Muscle of leg (tissue), 3 donors: ENCODE measurements at regions not wholly inside any gene's neighbourhood (a gene's known extent, or its start where the extent isn't known, plus 50 kb on each side); places are given as distances from the start of the nearest gene placed in this dataset.

ENCODE experiments used
- DNase-seq: peaks from one replicate; pipeline ENCODE4 v3.0.0; 2013
- H3K27ac ChIP-seq: one replicate; pipeline ENCODE4 v1.5.1; 2013; ENCODE audit warnings: mild to moderate bottlenecking, low read length, control low read depth
- H3K27me3 ChIP-seq: one replicate; pipeline ENCODE4 v1.6.1; 2013; ENCODE audit warnings: low read length; ENCODE audit not compliant: control insufficient read depth, insufficient read depth
- H3K36me3 ChIP-seq: one replicate; pipeline ENCODE4 v1.6.1; 2013; ENCODE audit warnings: low read length; ENCODE audit not compliant: control insufficient read depth, insufficient read depth
- H3K4me1 ChIP-seq: one replicate; pipeline ENCODE4 v1.6.1; 2013; ENCODE audit warnings: low read length; ENCODE audit not compliant: control insufficient read depth, insufficient read depth
- H3K4me3 ChIP-seq: one replicate; pipeline ENCODE4 v1.5.1; 2013; ENCODE audit warnings: low read length, control low read depth
- H3K9me3 ChIP-seq: replicated peaks from 2 replicates; pipeline ENCODE4 v1.6.1; 2013; ENCODE audit warnings: low read depth, low read length; ENCODE audit not compliant: control insufficient read depth
- WGBS: methylation state at CpG from one replicate; pipeline ENCODE4 v1.1.5; 2013; ENCODE audit warnings: missing lambda C conversion rate; ENCODE audit not compliant: insufficient coverage; 5-methylcytosine and 5-hydroxymethylcytosine counted together

DNA sequence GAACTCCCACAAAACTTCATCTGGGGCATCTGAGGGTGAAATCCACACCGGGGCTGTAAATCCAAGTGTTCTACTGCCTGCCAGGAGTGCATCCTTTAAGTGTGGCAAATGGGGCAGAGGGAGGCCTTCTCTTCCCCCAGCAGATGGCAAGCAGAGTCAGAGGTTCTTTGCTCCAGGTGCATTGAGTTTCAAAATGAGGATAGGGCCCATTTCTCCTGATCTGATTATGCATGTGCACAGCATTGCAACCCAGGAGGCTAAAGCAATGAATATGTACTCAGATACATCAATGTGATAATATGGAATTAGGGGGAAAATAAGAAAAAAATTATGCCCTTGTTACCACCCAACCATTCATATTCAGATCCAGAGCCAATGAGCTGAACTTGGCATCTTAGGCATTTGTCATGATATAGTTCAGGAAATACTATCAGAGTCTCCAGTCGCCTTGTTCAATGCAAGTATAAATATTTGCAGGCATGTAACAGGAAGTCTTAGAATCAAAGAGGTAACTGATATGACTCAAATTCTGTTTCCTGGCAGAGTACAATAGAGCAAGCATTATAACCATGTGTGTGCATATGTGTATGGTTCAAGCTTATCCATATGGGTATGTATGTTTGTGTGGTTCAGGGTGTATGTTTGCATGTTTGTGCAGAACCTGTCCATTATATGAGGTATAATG lies 473.8 kb upstream of the PKN2 start:
- Histone ChIP-seq H3K4me3 (no peak overlapping the region), H3K36me3 (no peaks in the 10 kb centered on the region), H3K4me1 (no peaks in the 10 kb centered on the region), H3K9me3 (no peaks in the 10 kb centered on the region), H3K27me3 (no peaks in the 10 kb centered on the region), H3K27ac (no peak overlapping the region)
- WGBS = 40% methylated on average over 1 of the region's 2 CpGs
- no peak for DNase-seq

DNA sequence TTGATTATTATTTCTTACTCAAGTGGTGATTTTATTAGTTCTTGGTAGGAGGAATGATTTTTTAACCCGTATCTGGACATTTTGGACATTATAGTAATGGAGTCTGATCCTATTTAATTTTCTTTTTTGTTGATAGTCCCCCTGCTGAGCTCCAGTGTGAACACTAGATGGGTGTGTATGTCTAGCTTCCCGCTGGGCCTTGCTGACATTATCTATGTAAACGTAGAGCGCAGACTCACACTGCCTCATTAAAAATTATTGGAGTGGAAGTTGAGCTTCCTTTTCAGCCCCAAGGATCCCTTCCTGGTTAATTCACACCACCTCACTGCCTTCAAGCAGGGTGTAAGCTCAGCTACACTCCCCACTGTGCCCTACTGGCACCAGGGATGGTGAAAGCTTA lies 467.6 kb upstream of the PKN2 start:
- Histone ChIP-seq H3K4me1 (no peaks in the 10 kb centered on the region), H3K9me3 (no peaks in the 10 kb centered on the region), H3K27me3 (no peaks in the 10 kb centered on the region), H3K36me3 (no peaks in the 10 kb centered on the region), H3K27ac (no peak overlapping the region), H3K4me3 (no peak overlapping the region)
- DNase-seq = no peak
- 60% methylated on average over 1 of the region's 4 CpGs for WGBS

DNA sequence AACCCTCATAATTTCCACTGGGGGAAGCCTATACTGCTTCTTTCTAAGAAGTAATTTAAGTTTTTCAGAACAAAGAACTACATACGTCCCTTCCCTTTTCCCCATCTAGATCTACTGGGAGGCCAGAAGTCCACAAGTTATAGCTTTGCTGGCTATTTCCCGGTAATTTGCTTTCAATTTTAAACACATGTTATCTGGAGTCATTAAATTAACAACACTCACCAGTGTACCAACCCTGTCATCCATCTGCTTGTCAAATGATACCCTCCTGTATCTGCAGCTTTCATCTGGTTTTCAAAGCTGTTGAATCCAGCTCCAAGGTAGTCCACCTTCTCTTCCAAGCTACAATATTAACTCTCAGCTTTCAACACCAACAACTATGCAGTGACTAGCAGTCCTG lies 466.7 kb upstream of the PKN2 start:
- no peaks in the 10 kb centered on the region for H3K9me3 ChIP-seq
- no peak overlapping the region for H3K27ac ChIP-seq
- no peak overlapping the region for H3K4me3 ChIP-seq
- H3K36me3 ChIP-seq = no peaks in the 10 kb centered on the region
- H3K4me1 ChIP-seq = no peaks in the 10 kb centered on the region
- WGBS = 50% methylated on average over 1 of the region's 2 CpGs
- no peak for DNase-seq
- no peaks in the 10 kb centered on the region for H3K27me3 ChIP-seq

DNA sequence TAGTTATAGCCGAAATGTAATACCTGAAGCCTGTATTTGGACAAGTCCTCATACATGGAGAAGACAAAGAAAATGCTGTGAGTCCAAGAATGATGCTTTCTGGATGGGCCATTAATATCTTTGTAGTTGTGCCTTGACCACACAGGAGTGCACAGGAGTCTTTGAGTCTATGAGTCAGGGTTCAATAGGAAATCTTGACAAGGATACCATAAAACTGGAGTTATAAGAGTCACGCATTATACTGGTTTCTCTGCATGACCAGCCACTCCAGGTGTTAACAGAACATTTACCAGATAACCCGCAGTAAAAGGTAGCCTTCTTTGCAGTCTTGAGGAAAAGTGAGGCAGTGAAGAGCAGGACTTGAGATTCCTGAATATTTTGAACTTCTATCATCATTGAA lies 464.6 kb upstream of the PKN2 start:
- DNase-seq = no peak
- no peaks in the 10 kb centered on the region for H3K36me3 ChIP-seq
- H3K27me3 ChIP-seq = no peaks in the 10 kb centered on the region
- no CpG with 5 or more reads among the region's 3 CpGs for WGBS
- H3K9me3 ChIP-seq = no peaks in the 10 kb centered on the region
- H3K27ac ChIP-seq = no peak overlapping the region
- no peaks in the 10 kb centered on the region for H3K4me1 ChIP-seq
- no peak overlapping the region for H3K4me3 ChIP-seq

DNA sequence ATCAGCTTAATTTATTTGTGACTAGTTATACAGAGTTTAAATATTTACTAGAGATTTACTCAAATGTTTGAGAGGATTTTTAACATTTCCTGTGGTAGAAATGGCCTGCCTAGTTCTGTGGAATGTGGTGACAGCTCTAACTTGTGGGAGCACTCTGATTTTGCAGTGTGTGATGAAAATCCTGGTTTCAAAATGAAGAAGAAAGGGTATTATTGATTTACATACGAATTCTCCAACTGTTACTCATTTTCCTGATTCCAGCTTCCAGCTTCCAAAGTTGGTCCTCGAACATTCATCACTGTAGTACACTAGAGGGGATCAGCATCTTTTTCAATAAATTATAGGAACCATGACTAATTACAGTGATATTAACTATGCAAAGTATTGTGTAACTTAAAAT lies 462.7 kb upstream of the PKN2 start:
- Histone ChIP-seq H3K27me3 (no peaks in the 10 kb centered on the region), H3K4me1 (no peaks in the 10 kb centered on the region), H3K36me3 (no peaks in the 10 kb centered on the region), H3K9me3 (no peaks in the 10 kb centered on the region), H3K27ac (no peak overlapping the region), H3K4me3 (no peak overlapping the region)
- no CpG with 5 or more reads among the region's 2 CpGs for WGBS
- no peak for DNase-seq

DNA sequence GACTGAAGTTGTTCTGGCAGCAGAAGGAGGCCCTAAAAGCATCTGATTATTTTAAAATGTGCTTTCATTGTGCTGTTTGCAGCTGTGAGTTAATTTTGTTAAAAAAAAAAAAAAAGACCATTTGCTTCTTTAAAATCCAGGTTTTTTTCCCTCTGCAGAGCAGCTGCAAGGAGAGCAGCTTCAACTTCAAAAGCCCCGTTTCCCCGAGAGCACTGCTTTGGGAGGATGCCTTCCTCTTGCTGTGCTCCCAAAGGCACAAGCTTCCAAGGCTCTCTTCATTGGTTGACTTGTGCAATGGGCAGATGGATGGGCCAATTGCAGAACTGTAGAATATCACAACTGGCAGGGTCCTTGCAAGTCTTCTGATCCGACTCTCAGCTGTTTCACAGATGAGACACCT lies 459.2 kb upstream of the PKN2 start:
- 20% methylated on average over 1 of the region's 3 CpGs for WGBS
- DNase-seq = peak; percentile 95
- H3K36me3 ChIP-seq = no peaks in the 10 kb centered on the region

DNA sequence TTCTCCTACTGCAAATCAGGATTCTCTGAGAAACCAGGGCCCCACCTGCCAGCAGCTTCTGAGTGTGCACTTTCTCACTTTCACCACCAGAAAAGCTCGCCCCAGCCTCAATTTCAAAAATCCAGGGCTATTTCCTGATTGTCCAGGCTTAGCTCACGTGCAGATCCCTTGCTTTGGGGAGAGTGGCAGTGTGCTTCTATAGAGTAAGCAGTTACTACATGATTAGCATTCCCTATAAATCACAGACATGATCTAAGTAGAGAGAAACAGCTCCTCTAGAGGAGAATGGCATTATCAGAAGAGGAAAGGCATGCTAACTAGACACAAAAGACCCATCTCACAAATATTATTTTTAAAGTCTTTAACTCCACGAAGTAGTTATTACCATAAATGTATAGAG lies 456.0 kb upstream of the PKN2 start:
- WGBS = no CpG with 5 or more reads among the region's 3 CpGs
- no peak for DNase-seq
- H3K27me3 ChIP-seq = no peaks in the 10 kb centered on the region

More for the DNA sequence above, 459.2 kb upstream of the PKN2 start:
- Histone ChIP-seq H3K4me1 (no peaks in the 10 kb centered on the region), H3K9me3 (no peaks in the 10 kb centered on the region), H3K27me3 (no peaks in the 10 kb centered on the region), H3K27ac (no peak overlapping the region), H3K4me3 (no peak overlapping the region)

DNA sequence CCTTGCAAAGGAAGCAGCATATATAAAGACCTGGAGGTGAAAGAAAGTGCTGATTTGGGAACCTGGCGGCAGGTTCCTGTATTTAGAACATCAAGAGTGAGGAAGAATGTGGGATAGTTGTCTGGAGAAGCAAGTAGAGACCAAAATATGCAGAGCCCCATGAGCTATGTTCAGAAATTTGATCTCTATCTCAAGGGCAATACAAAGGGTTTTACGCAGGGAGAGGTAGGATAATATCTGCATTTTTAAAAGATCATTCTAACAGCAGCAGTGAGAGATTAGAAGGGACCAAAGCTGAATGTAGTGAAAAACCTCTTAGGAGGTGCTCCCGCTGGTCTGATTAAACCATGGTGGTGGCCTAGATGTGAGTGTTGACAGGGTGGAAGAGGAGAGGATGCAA lies 453.9 kb upstream of the PKN2 start:
- 60% methylated on average over 1 of the region's 3 CpGs for WGBS
- Histone ChIP-seq H3K4me3 (no peak overlapping the region), H3K36me3 (no peaks in the 10 kb centered on the region), H3K9me3 (no peaks in the 10 kb centered on the region), H3K27ac (no peak overlapping the region), H3K4me1 (no peaks in the 10 kb centered on the region), H3K27me3 (no peaks in the 10 kb centered on the region)
- DNase-seq = no peak

More for the DNA sequence above, 456.0 kb upstream of the PKN2 start:
- H3K27ac ChIP-seq = no peak overlapping the region
- no peaks in the 10 kb centered on the region for H3K36me3 ChIP-seq
- H3K9me3 ChIP-seq = no peaks in the 10 kb centered on the region
- no peaks in the 10 kb centered on the region for H3K4me1 ChIP-seq
- no peak overlapping the region for H3K4me3 ChIP-seq

DNA sequence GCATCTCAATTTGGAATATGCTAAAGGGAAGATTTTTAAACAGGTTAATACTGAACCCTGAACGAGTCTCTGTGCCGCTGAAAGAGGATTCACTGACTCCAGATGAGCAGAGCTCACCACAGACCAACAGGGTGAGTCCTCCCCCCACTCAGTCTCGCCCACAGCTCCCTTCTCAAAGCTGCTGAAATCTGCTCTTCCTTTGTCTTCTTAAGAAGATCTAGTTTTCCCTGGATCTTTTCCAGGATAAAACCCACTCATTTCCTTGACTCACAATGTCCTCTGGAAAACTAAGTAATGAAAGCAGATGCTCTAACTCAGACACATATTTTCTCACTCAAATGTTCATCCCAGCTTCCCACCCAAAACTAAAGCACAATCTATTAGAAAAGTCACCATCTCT lies 447.0 kb upstream of the PKN2 start:
- no peaks in the 10 kb centered on the region for H3K4me1 ChIP-seq
- no peaks in the 10 kb centered on the region for H3K27me3 ChIP-seq
- peaks cover 6% of the 10 kb centered on the region for H3K9me3 ChIP-seq
- H3K27ac ChIP-seq = no peak overlapping the region
- peak; percentile 85 for DNase-seq
- WGBS = 33% methylated on average over 3 of the region's 3 CpGs
- no peaks in the 10 kb centered on the region for H3K36me3 ChIP-seq
- H3K4me3 ChIP-seq = no peak overlapping the region

DNA sequence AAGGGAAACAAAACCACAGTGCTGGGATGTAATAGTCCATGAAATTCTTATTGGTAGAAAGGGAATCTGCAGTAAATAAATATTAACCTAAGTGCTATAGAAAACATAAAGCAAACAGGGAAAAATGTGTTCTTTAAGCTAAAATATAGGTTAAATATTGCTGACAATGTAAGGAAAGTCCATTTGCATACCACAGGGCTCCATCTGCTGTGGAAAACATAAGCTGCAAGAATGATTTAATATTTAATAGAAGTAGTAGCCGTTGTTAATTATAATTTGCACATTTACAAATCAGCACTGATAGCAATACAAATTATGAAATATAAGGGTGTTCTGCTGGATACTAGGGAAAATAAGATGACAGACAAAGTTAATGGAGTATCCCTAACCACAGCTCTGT lies 444.9 kb upstream of the PKN2 start:
- no peaks in the 10 kb centered on the region for H3K36me3 ChIP-seq

DNA sequence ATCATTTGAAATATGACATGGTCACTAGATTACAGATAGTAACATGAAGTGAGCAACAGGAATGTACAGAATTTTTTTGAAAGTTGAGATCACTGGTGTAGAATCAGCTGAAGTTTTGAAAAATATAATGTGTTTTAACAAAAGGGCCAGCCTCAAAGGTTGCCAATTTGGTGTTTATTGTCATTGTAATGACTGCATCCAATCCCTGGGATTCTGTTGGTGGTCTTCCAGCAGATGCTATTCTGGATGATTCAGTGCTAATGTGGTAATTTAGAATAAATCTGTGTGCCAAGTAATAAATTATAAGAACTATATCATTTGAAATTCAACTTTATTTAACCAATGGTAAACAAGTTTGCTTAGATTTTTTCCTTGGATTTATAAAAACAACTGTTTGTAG lies 436.4 kb upstream of the PKN2 start:
- H3K4me3 ChIP-seq = no peak overlapping the region
- no peak overlapping the region for H3K27ac ChIP-seq
- no peaks in the 10 kb centered on the region for H3K36me3 ChIP-seq
- DNase-seq = peak; percentile 36
- H3K4me1 ChIP-seq = no peaks in the 10 kb centered on the region
- no peaks in the 10 kb centered on the region for H3K27me3 ChIP-seq
- H3K9me3 ChIP-seq = peaks cover 3% of the 10 kb centered on the region

More for the DNA sequence above, 444.9 kb upstream of the PKN2 start:
- H3K9me3 ChIP-seq = peaks cover 9% of the 10 kb centered on the region
- H3K4me1 ChIP-seq = no peaks in the 10 kb centered on the region
- H3K27ac ChIP-seq = no peak overlapping the region
- H3K4me3 ChIP-seq = no peak overlapping the region
- no peak for DNase-seq
- no CpG with 5 or more reads among the region's 1 CpG for WGBS
- no peaks in the 10 kb centered on the region for H3K27me3 ChIP-seq
